NCI-H226 (cell line): ENCODE measurements at regions not wholly inside any gene's neighbourhood (a gene's known extent, or its start where the extent isn't known, plus 50 kb on each side); places are given as distances from the start of the nearest gene placed in this dataset.
A peak's percentile ranks its signal among the peaks of the same experiment; 100 is the strongest.

ENCODE experiments used
- DNase-seq: peaks from one replicate; pipeline ENCODE4 v3.0.0-alpha.2; 2015

DNA sequence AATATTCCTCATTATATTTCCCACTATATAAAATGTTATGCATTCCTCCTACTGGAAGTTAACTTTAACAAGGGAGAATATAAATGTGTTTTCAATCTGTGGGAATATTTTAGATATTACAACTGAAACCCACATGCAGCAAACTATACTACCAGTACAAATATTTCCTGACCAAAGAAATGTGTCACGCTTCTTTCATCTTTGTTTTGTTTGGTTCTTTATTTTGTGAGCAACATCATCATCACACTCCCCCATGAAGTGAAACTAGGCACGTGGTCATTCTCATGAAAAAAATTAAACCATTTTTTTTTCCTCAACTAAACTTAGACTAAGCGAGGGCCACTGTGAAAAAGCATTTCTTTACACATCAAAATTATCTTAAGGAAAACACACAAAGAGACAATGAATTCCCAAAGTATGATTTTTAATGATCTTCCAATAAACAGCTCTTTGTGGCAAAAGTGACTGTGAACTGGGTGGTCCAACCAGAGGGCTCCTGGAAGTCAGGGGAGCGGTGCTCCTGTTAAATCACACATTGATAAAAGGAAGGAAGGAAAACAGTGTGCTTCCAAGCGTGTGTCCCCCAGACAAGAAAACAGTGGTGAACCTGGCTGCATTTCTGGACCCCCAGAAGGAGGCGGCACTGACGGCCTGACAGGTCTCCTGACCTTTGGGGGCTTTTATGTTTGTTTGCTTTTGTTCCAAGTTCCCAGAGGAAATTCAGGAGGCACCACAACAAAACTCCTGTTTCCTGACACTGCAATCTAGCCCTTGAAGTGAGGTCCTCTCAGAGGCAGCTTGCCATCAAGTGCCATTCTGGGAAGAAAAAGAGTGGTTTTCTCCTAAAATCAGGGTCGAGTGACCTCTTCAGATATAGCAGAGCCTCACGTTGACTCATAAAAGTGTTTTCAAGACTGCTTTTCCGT, 166.8 kb upstream of the FOXQ1 start:
- DNase-seq, result no peak

DNA sequence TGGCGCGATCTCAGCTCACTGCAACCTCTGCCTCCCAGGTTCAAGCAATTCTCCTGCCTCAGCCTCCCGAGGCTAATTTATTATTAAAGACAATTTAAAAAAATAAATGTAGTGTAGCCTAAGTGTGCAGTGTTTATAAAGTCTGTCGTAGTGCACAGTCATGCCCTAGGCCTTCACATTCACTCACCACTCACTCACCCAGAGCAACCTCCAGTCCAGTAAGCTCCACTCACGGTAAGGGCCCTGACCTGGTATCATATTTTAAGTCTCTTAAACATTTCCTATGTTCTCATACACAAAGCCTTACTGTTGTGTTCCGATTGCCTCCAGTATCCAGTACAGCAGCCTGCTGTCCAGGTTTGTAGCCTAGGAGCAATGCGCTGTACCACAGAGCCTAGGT, 168.2 kb upstream of the FOXQ1 start:
- DNase-seq, result no peak

DNA sequence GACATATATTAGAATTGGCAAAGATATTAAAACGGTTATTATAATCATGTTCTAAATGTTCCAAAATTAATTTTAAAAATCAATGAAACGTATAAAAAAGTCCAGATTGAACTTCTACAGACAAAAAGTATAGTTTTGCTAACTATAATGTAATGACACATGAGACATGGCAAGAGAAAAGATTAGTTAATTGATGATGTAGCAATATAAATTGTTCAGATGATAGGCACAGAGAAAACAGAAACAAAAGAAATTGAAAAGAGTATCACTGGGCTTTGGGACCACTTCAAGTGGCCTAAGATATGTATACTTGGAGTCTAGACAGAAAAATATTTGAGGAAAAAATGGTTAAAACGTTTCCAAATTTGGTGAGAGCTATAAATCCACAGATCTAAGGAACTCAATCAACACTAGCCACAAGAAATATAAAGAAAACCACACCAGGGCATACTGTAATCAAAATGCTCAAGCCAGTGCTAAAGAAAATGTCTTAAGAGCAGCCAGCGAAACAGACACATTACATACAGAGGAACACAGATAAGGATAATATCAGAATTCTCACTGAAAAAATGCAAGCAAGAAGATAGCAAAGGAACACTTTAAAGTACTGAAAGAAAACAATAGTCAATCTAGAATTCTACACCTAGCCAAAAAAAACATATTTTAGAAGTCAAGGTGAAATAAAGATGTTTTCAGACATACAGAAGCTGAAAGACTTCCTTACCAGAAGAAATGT, 172.6 kb upstream of the FOXQ1 start:
- DNase-seq, result no peak

DNA sequence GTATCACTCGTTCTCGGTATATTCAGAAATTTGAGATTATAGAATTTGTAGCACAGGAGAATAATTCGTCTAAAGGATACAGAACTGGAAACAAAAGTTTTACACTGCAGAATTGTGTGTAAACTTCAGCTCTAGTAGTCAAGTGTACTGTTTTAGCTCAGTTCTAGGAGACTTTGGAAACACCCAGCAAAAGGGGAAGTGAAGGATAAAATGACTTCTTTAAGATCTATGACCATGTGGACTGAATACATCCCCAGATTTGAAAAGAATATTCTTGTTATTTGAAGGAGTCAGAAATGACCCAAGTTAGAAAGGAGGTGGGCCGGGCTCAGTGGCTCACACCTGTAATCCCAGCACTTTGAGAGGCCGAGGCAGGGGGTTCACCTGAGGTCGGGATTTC, 174.0 kb upstream of the FOXQ1 start:
- DNase-seq, result no peak

DNA sequence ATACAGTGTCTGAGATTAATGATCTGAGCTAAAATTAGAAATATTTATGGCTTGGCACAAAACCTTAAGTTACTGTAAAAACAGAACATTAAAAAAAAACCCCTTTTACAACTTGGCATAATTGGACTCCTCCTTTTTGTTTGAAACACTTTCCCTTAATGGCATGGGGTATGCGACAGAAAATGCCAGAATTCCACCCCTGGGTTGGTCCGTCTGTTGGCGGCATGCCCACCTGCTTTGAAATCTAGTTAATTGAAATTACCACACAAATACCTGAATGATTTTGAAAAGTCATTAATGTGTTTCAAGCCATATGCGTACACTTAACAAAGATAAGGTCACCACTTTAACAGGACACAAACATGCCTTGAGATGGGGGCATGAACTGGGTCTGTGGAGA, 175.1 kb upstream of the FOXQ1 start:
- DNase-seq, result no peak

DNA sequence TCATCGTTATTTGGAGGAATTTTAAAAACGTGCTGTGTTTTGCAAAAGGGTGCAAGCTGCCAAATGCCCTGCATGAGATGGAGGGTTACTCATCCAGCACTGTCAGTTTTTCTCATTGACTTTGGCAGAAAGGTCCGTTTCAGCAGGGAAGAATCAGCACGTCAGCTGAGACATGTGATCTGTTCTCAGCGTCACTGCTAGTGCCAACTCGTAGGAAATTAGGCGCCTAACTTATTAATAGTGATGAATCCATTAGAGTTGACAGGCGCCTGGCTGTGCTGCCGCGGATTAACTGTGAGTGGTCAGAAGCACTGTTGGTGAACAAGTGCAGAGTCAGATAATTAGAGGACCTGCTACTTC, 175.5 kb upstream of the FOXQ1 start:
- peak; percentile 67 for DNase-seq

DNA sequence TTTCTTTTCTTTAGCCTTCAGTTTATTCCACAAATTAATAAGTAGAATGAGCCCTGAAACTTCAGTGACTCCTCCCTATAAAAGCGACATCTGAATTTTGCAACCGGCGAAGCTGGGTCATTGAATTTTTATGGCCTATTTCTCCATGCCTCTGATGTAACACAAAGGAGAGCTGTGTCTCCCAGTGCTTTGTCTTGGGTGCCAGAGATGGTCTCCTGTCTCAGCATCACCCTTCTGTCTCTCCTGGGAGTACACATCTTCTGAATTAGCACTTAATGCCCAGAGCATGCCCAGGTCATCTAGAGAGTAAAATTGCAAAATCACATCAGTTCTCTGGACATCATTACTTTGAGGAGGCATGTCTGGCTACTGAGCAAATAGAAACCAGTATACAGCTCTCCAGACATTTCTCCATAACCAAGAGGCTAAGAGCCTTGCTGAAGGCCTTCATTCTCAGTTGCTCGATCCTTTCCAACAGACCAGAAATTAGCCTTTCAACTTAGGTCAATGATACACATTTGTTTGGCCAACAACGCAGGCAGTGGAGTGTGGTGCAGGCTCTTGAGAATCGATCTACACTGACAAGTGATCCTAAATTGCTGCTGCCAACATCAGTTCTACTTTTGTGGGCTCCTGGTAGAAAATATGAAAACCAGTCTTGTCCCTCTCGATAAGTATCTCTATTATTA, 176.0 kb upstream of the FOXQ1 start:
- no peak for DNase-seq

DNA sequence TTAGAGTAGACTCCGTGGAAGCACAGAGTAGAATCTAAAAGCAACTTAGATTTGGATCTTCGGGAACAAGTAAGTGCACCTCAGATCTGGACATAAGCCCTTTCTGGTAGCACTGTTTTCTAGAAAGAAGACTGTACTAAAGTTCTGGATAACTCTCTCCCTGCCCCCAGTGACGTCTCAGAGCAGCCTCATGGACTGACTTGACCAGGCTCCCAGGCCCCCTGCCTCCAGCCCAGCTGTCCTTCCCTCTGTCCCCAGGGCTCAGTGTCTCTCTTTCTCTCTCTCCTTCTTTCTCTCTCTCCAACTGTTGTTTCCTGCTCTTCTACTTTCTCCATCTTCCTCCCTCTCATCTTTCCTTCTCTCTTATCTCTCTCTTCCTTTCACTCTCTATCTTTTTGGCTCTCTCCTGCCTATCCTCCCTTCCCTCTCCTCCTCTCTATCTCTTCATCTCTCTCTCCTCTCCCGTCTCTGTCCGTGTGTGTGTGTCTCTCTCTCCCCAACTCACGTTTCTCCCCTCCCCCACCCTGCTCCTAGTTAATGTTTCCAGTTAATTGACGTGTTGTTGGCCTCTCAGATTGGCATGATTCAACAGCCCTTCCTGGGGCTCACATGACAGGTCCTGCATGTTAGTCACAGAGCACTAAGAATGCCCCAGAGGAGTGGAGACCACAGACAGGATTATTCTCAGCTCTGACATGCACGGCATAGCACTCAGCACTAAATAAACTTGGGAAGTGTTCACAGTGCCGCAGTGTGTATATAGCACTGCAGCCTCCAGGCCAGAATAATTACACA, 180.4 kb upstream of the FOXQ1 start:
- peak; percentile 12 for DNase-seq

DNA sequence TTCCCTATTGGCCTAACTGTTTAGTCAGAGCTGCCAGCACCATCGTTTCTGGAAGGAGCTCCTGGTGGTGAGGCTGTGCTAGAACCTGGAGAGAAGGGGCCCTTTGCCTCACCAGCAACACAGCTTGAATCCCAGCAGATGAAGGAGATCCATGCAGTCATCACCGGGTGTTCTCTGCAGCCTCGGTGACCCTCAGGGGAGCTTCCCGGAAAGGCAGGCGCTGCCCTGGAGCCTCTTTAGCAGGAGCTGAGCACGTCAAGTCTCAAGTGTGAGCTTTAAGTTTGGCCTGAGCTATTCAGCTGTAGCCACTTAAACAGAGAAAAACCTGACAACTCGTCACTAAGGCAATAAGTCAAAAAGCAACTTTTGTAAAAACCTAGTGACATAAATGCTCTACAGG, 181.2 kb upstream of the FOXQ1 start:
- DNase-seq, result no peak

DNA sequence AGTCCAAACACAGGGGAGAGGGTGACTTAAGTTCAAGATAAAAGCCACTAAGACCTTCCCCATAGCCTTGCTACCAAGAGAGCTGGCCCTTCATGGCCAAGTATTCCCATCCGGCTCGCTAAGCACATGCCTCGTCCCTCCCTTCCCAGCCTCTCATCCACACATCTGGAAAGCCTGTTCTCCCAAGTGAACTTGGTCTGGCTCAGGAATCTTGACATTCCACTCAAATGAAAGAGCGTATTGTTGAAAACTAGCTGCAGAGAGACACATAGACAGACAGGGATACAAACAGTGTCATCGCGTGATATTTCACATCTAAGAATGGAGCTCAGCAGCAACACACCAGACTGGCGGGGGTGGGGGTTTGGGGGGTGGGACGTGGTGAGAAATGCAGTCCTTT, 182.8 kb upstream of the FOXQ1 start:
- no peak for DNase-seq

DNA sequence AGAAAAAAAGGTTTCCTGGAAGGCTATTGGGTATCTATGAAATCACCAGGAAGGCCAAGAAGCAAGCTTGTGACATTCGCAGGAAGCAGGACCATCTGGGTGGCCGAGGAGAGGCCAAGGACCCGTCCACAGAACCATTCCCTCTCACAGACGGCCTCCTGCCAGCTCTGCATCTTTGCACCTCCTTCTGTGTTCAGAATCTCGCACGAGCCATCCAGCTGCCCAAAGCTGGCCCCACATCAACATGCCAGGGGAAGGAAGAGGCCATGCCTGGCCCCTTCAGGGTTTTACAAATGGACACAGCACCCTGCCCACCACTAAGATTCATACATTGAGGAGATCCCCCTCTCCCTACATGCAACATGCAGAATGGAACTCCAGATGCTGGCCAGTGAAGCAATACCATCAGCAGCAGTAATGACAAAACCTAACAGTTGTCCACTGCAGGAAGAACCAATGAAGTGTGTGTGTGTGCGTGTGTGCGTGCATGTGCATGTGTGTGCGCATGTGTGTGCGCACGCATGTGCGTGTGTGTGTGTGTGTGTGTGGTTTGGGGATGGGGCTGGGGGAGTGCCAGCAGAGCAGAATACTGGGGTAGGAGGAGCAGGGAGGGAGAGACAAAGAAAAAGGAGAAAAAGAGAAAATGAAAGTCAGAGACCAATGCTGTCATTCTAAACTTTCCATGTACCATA, 184.2 kb upstream of the FOXQ1 start:
- DNase-seq, result no peak

DNA sequence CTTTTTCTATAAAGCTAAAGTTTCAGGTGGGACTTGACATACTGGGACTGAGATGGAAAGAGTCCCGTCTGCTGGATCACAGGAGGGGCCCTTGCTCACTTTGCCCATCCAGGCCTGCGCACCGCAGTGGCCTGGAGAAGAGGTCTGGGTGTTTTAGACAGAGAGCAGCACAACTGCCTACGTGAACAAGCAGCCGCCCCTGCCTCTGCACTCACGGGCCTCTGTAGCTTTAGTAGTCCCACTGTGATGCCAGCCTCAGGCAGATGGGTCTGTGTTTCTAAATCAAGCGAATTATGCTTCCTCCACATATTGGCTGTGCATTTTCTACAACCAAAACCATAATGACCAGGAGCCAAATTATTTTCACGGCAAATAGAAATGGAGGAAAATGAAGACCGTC, 184.8 kb upstream of the FOXQ1 start:
- DNase-seq, result no peak

DNA sequence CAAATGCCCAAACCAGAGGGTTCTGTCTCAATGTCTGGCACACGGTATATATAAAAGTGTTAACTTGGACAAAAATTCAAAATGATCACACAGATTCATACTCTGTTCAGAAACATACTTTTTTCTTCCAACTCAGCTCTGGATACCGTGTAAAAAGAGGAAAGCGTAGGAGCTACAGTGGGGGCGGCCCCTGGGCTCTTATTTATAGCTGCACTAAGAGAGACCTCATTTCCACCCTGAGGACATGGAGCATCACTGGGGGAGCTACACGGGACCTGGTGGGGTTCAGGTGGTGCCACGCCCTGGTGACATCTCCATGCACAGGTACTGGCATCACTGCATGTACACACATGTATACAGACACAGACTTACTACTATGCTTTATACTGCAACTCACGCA, 185.9 kb upstream of the FOXQ1 start:
- DNase-seq, result no peak

DNA sequence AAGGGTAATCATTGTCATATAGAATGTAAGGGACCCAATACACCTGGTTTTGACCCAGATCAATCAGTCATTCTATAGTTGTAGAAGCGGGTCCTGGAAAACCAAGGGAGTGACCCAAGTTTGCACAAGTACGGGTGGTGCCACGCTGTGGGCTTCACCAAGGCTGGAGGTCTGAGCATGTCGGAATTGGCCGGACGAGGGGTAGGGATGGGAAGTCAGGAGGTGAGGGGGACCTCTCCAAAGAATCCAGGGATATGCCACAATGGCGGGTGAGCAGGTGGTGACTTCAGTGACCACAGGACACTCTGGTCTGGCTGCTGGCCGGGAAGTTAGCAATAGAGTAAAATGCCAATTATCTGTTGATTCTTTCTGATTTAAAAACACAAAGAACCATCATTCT, 186.6 kb upstream of the FOXQ1 start:
- no peak for DNase-seq

DNA sequence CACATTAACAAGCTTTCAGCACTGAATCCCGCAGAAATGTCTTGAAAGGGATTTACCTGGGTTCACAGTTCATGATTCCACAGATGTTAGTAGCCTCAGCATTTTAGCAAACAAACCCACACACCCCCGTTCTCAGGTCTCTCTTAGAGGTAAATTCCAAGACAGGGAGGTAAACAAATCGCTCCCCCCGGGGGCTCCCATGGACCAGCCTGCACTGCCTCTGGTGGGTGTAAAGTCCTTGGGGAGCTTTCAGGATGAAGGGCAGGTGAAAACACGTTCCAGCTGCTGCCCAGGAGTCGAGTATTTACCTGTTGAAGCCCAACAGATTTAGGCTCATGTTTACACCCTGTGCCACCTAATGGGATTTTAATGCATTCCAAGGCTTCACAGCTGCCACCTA, 187.0 kb upstream of the FOXQ1 start:
- DNase-seq, result no peak

DNA sequence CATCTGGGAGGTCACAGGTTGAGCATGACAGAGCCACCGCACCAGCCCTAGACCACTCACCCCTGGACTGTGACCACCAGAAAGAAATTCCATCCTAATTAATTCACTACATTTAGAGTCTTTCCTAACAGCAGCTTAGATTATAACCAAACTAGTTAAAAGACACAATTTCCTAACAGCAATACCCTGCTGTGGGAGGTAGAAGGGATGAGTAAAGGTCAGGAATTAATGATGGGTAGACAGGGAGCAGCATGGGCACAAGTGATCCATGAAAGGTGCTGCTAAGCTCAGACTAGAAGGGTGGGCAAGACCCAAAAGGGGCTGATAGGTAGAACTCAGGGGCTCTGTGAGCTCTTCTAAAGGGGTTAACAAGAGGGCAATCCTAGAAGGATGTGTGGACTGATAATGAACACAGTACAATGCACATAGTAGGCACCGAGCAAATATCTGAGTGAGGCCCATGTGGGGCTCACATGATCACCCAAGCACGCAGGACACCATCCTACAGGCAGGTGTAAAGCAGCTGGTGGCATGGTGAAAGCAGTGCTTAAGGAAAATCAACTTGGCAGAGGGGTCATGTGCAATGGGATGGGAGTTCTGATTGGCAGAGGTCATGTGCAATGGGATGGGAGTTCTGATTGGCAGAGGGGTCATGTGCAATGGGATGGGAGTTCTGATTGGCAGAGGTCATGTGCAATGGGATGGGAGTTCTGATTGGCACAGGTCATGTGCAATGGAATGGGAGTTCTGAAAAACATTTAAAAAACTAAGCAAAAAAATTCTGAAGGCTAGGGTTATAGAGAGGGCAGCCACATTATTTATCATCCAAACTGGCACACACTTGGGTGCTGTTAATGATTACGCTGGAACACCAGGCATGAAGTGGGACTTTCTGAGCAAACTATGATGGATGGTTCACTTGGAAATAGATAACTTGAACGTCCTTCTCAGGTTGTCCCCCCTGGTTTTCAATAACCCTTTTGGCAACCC, 188.2 kb upstream of the FOXQ1 start:
- no peak for DNase-seq

DNA sequence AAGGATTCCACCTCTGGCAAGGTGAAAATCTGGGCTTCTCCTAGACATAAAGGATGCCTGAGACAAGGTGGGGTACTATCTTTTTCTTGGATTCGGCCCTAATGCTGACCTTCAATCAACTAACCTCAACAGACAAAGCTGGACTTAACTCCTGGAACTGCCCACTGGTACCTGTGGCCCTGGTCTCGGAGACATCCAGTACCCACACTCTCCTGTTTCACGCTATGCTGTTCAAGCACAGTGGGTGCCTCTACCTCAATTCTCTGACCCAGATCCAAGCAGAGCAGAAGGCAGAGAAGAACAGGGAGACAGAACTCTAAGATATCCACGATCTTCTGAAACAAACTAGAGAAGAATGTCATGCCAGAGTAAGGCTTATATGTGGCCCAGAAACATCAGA, 189.8 kb upstream of the FOXQ1 start:
- DNase-seq, result no peak

DNA sequence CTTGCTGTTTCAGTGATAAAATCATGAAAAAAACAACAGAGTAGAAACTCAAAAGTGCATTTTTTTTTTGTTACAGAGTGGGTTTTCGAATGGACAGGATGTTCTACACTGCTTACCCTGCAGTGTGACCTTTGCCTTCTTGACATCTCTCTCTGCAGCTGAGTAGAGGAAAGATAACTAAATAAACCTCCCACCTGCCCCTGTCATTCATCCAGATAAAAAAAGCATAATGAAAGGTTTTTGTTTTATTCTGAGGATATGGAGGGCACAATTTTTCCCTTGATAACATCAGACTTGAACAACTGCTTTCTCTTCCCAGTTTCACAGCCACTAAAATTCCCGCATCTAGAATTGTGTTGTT, 193.6 kb upstream of the FOXQ1 start:
- no peak for DNase-seq

DNA sequence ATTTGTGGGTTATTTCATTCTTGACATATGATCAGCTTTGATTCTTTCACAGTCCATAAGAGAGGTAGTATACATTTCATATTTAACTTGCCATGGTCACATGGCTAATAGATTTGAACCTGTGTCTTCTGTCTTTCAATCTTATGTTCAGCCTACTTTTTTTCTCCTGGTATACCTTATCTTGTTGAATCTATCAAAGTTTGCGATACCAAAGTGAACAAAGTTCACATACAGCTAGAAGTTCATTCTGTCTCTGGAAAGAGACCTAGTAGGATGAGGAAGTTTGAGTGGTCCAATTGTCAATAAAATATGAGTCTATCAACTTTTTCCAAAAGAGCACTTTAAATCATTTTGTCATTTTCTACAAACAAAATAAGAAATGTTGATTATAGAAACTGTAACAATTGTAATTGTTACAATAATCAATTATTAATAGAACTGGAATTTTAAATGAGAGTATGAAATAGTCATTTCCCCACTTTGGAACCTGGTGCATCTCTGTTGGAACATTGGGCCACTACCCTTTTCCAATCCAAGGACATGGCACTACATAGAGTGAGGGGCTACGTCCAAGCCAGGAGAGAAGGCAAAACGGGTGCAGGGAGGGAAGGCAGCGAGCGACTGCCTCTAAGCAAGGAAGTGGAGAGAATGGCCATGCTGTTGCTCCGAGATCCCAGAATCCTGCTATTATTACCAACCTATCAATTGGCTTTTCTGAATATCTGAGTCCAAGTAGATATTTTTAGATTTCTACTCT, 194.2 kb upstream of the FOXQ1 start:
- DNase-seq, result no peak

DNA sequence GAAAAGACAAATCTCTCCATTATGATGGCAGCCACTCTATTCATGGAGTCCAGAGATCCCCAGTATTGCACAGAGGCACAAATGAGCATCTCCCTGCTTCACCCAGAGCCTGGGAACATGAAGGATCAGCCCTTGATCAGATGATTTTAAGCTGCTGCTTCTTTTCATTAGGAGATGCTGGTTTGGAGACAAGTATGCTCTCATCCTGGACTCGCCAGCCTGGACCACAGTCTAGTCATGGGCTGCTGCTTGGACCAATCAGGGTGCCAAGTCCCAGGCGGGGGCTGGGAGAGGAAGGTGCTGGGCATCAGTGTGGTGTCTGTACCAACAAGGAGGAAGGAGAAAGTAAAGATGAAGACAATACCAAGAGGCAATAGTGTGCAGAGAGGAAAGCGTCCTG, 195.7 kb upstream of the FOXQ1 start:
- no peak for DNase-seq
